Hepatocyte (in vitro differentiated cells): ENCODE measurements at regions not wholly inside any gene's neighbourhood (a gene's known extent, or its start where the extent isn't known, plus 50 kb on each side); places are given as distances from the start of the nearest gene placed in this dataset.

Experiments used
- EZH2 ChIP-seq: fragments of 200-600 bp; sonication (generic); IDR thresholded peaks from 2 replicates; pipeline ENCODE4 v1.6.1; 2016; ENCODE audit warnings: antibody characterized with exemption, mild to moderate bottlenecking, borderline replicate concordance
- TF ChIP-seq, protein P1 (sequence below): fragments of 200-600 bp; sonication (generic); IDR thresholded peaks from 2 replicates; pipeline ENCODE4 v1.5.1; 2016; ENCODE audit warnings: antibody characterized with exemption, mild to moderate bottlenecking; ENCODE audit not compliant: poor library complexity

DNA sequence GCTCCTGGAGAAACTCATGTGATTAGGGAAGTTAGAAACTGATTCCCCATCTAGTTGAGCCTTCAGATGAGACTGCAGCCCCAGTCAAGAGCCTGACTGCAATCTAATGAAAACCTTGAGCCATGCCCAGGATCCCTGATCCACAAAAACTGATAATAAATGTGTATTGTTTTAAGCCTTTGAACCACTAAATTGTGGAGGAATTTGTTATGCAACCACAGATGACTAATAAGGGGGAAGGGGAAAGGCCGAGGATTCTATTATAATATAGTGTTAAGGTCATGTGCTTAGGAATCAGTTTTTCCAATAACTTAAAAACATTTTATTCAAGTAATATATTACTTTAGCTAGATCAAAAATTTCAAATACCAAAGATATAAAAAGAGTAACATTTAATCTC lies 52.8 kb upstream of the USP25 start:
- no peak for TF ChIP-seq EZH2
- TF ChIP-seq, protein P1, sequence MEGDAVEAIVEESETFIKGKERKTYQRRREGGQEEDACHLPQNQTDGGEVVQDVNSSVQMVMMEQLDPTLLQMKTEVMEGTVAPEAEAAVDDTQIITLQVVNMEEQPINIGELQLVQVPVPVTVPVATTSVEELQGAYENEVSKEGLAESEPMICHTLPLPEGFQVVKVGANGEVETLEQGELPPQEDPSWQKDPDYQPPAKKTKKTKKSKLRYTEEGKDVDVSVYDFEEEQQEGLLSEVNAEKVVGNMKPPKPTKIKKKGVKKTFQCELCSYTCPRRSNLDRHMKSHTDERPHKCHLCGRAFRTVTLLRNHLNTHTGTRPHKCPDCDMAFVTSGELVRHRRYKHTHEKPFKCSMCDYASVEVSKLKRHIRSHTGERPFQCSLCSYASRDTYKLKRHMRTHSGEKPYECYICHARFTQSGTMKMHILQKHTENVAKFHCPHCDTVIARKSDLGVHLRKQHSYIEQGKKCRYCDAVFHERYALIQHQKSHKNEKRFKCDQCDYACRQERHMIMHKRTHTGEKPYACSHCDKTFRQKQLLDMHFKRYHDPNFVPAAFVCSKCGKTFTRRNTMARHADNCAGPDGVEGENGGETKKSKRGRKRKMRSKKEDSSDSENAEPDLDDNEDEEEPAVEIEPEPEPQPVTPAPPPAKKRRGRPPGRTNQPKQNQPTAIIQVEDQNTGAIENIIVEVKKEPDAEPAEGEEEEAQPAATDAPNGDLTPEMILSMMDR: no peak
